Calu3 (cell line): ENCODE measurements at regions not wholly inside any gene's neighbourhood (a gene's known extent, or its start where the extent isn't known, plus 50 kb on each side); places are given as distances from the start of the nearest gene placed in this dataset.

Experiments
- BruUV-seq: library from RNA; stranded (reverse); fragments of 400-500 nt; replicated peaks from 2 replicates; lab custom pipeline; 2021; lab: Mats Ljungman, UMichigan
- CTCF ChIA-PET: fragments of 300-600 bp; sonication (Branson Sonifier 250); formaldehyde crosslinking; loops from one replicate; lab custom pipeline; 2022; ENCODE audit warnings: antibody characterized with exemption; lab: Charles Lee
- DNase-seq: peaks from one replicate; pipeline ENCODE4 v3.0.0; 2022
- H3K27ac Mint-ChIP-seq: one replicate; pipeline ENCODE4 v1.8.0; 2022; ENCODE audit warnings: mixed read lengths; ENCODE audit not compliant: unreplicated experiment
- H3K27me3 Mint-ChIP-seq: one replicate; pipeline ENCODE4 v1.8.0; 2022; ENCODE audit warnings: mixed read lengths; ENCODE audit not compliant: unreplicated experiment
- H3K36me3 Mint-ChIP-seq: one replicate; pipeline ENCODE4 v1.8.0; 2022; ENCODE audit warnings: mild to moderate bottlenecking, moderate library complexity, mixed read lengths; ENCODE audit not compliant: insufficient read depth, unreplicated experiment
- H3K4me1 Mint-ChIP-seq: one replicate; pipeline ENCODE4 v1.8.0; 2022; ENCODE audit warnings: mild to moderate bottlenecking, low read depth, mixed read lengths; ENCODE audit not compliant: unreplicated experiment
- H3K4me3 Mint-ChIP-seq: one replicate; pipeline ENCODE4 v1.8.0; 2022; ENCODE audit warnings: mild to moderate bottlenecking, low read depth, moderate library complexity, mixed read lengths; ENCODE audit not compliant: unreplicated experiment
- H3K9me3 Mint-ChIP-seq: one replicate; pipeline ENCODE4 v1.8.0; 2022; ENCODE audit warnings: low read depth, mixed read lengths; ENCODE audit not compliant: unreplicated experiment
- intact Hi-C: fragments of 100-400 bp; cut with micrococcal nuclease; formaldehyde crosslinking; loops from one replicate; pipeline ENCODE4 v1.10.0; 2022; ENCODE audit not compliant: unreplicated experiment
- TF ChIP-seq, protein P1 (sequence below): fragments of 200-600 bp; IDR thresholded peaks from one replicate; pipeline ENCODE4 v1.8.0; 2022; ENCODE audit warnings: antibody characterized with exemption; ENCODE audit not compliant: unreplicated experiment

DNA sequence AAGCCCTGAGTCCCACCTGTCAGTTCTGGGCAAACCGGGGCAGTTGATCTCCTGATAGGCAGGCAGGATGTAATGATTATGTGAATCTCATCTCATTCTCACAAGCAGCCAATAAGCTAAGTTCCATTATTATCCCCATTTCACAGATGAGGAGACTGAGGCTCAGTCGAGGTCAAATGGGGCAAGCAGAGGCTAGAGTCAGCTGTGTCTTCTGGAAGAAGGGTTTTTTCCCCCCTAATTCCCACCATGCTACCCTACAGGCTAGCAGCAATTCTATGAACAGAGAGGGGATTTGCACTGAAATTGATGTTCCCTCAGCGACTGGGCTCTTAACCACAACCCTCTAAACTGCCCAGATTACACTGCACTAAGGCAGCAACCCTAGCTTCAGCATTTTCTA is 93.8 kb upstream of the MAP1LC3B2 start:
- H3K9me3 Mint-ChIP-seq, result no peaks in the 10 kb centered on the region
- CTCF ChIA-PET, result no interaction called here
- no peak for DNase-seq
- H3K36me3 Mint-ChIP-seq, result no peaks in the 10 kb centered on the region
- H3K27me3 Mint-ChIP-seq, result peaks cover 49% of the 10 kb centered on the region
- H3K4me1 Mint-ChIP-seq, result no peaks in the 10 kb centered on the region
- intact Hi-C loops, result no loop called here
- no peak overlapping the region for H3K27ac Mint-ChIP-seq
- no peak overlapping the region for H3K4me3 Mint-ChIP-seq
- TF ChIP-seq, protein P1, sequence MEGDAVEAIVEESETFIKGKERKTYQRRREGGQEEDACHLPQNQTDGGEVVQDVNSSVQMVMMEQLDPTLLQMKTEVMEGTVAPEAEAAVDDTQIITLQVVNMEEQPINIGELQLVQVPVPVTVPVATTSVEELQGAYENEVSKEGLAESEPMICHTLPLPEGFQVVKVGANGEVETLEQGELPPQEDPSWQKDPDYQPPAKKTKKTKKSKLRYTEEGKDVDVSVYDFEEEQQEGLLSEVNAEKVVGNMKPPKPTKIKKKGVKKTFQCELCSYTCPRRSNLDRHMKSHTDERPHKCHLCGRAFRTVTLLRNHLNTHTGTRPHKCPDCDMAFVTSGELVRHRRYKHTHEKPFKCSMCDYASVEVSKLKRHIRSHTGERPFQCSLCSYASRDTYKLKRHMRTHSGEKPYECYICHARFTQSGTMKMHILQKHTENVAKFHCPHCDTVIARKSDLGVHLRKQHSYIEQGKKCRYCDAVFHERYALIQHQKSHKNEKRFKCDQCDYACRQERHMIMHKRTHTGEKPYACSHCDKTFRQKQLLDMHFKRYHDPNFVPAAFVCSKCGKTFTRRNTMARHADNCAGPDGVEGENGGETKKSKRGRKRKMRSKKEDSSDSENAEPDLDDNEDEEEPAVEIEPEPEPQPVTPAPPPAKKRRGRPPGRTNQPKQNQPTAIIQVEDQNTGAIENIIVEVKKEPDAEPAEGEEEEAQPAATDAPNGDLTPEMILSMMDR, result no peak
- no TSS peak for BruUV-seq

DNA sequence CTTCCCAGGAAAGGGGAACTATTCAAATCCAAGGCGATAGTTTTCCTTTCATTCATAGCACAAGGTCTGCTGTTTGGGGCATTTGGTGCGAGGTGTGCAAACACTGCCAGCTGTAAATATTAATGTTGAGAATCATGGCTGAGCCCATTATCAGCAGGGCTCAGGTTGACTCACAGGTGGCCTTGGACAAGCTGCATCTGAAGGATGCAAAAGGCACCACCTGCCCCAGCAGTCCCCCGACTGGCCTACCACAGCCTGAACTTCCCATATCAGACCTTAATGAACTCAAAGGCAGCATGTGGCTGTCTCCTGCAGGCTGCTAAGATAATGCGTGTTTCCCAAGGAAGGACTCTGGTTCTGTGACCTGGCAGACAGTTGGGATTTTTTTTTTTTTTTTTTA is 93.3 kb upstream of the MAP1LC3B2 start:
- Mint-ChIP-seq H3K27me3 (peaks cover 52% of the 10 kb centered on the region), H3K4me1 (no peaks in the 10 kb centered on the region), H3K36me3 (no peaks in the 10 kb centered on the region), H3K4me3 (no peak overlapping the region), H3K27ac (no peak overlapping the region), H3K9me3 (no peaks in the 10 kb centered on the region)
- no TSS peak for BruUV-seq
- intact Hi-C loops, result no loop called here
- no peak for DNase-seq
- TF ChIP-seq, protein P1, result no peak
- CTCF ChIA-PET, result no interaction called here

DNA sequence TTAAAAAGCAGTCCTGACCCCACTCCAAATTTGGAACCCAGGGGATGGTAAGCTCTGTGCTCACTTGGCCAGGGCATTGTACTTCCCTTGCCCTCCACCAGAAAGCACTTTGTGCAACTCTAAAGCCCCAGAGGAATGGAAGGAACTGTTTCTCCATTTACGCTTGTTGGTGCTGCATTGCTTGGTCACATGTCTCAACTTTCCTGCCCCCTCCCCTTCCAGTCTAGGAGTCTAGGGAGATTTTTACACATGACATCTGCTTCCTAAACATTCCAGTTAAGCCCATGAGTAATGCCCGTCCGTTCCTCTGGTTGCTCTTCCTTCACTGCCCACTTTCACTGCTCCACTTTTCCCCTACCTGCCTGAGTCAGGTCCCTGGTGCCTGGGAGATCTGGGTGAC is 92.6 kb upstream of the MAP1LC3B2 start:
- no peak for DNase-seq
- Mint-ChIP-seq H3K4me3 (no peak overlapping the region), H3K36me3 (no peaks in the 10 kb centered on the region), H3K27me3 (peaks cover 48% of the 10 kb centered on the region), H3K9me3 (no peaks in the 10 kb centered on the region), H3K4me1 (no peaks in the 10 kb centered on the region), H3K27ac (no peak overlapping the region)
- CTCF ChIA-PET, result no interaction called here
- TF ChIP-seq, protein P1, result no peak
- BruUV-seq, result no TSS peak
- intact Hi-C loops, result no loop called here

DNA sequence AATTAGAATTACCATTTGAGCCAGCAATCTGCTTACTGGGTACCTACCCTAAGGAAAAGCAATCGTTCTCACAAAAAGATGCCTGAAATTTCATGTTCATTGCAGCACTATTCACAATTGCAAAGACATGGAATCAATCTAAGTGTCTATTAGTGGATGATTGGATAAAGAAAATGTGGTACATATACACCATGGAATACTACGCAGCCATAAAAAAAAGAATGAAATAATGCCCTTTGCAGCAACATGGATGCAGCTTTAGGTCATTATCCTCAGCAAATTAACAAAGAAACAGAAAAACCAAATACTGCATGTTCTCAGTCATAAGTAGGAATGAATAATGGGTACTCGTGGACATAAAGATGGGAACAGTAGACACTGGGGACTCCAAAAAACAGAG is 89.8 kb upstream of the MAP1LC3B2 start:
- H3K36me3 Mint-ChIP-seq, result no peaks in the 10 kb centered on the region
- TF ChIP-seq, protein P1, result no peak
- intact Hi-C loops, result no loop called here

More for the DNA sequence above, 89.8 kb upstream of the MAP1LC3B2 start:
- Mint-ChIP-seq H3K4me1 (no peaks in the 10 kb centered on the region), H3K27me3 (peaks cover 20% of the 10 kb centered on the region), H3K4me3 (no peak overlapping the region), H3K27ac (no peak overlapping the region), H3K9me3 (no peaks in the 10 kb centered on the region)
- no peak for DNase-seq
- BruUV-seq, result no TSS peak
- CTCF ChIA-PET, result no interaction called here
